ENCODE measurements at regions not wholly inside any gene's neighbourhood (a gene's known extent, or its start where the extent isn't known, plus 50 kb on each side); places are given as distances from the start of the nearest gene placed in this dataset.

DNA sequence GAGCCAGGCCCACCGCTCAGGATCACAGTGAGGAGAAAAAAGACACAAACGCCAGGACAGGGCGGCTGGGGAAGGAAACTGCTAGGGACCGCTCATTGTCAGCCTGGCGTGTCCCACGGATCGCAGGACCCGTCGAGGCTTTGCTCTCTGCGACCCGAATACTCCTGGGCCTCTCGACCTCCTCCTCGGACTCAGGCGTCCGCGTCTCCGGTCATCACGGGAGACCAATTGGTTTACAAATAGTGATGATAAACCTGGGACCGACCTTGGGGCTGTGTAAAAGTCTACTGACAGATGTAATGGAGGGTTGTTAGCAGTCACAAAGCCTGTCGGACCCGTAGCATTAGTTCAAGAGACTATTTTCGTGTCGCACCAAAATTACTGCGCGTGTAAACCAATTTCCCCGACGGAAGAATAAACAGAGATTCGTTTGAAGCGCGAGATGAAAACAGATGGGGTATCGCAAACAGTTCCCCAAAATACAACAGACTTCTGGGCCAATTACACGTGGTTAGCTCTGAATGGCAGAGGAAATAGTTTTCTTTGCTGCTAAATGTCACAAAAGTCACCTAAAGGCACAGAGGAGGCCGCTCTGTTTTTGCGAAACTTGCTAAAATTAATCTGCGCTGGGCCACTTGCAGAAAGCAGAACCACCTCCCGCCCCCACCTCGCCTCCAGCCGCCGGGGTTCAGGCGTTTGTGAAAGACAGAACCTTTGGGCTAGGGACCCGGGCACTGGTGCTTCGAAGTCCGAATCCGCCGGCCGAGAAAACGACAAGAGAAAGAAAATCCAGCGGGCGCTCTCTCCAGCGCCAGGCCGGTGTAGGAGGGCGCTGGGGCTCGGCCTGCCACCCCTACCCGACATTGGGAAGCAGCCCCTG is 67.6 kb downstream of the FOXD1 start:
- TF ChIP-seq, protein P1, sequence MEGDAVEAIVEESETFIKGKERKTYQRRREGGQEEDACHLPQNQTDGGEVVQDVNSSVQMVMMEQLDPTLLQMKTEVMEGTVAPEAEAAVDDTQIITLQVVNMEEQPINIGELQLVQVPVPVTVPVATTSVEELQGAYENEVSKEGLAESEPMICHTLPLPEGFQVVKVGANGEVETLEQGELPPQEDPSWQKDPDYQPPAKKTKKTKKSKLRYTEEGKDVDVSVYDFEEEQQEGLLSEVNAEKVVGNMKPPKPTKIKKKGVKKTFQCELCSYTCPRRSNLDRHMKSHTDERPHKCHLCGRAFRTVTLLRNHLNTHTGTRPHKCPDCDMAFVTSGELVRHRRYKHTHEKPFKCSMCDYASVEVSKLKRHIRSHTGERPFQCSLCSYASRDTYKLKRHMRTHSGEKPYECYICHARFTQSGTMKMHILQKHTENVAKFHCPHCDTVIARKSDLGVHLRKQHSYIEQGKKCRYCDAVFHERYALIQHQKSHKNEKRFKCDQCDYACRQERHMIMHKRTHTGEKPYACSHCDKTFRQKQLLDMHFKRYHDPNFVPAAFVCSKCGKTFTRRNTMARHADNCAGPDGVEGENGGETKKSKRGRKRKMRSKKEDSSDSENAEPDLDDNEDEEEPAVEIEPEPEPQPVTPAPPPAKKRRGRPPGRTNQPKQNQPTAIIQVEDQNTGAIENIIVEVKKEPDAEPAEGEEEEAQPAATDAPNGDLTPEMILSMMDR (IDR thresholded peaks at IDR 0.05), result no peak
- TF ChIP-seq ZFX (IDR thresholded peaks at IDR 0.05; ENCODE audit: borderline replicate concordance), result no peak

All from 22Rv1 (cell line).